ENCODE measurements at regions not wholly inside any gene's neighbourhood (a gene's known extent, or its start where the extent isn't known, plus 50 kb on each side); places are given as distances from the start of the nearest gene placed in this dataset.

GRCh38 chr13:85040215-85040614 lies 759.0 kb downstream of the SLITRK6 start:
- FAIRE-seq, result no peak

DNA sequence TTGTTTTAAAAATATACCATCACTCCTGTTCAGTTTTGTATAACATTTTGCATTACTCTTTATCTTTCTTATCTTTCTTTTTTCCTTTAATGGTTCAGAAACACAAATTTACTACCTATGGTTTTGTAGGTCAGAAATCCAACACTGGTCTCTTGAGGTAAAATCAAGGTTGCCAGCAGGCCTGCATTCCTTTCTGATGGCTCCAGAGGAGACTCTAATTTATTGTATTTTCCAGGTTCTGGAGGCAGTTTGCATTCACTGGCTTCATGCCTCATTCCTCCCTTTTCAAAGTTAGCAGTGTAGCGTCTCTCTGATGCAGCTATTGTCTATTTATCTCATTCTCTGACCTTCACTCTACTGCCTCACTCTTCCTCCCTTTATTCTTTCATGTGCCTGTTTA lies 767.4 kb downstream of the SLITRK6 start:
- DNase-seq (ENCODE audit: extremely low spot score, insufficient read length, low read depth) (no peak), FAIRE-seq (no peak)

More at GRCh38 chr13:85040215-85040614, 759.0 kb downstream of the SLITRK6 start:
- DNase-seq (ENCODE audit: extremely low spot score, insufficient read length, low read depth), result no peak

DNA sequence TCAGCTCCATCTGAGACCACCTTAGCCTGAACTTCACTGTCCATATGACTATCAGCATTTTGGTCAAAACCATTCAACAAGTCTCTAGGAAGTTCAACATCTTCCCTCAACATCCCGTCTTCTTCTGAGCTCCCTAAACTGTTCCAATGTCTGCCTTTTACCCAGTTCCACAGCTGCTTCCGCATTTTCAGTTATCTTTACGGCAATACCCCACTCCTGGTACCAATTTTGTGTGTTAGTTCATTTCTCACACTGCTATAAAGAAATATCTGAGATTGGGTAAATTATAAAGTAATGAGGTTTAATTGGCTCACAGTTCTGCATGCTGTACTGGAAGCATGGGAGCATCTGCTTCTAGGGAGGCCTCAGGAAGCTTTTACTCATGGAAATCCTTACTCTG lies 771.2 kb downstream of the SLITRK6 start:
- FAIRE-seq (no peak), DNase-seq (ENCODE audit: extremely low spot score, insufficient read length, low read depth) (no peak)

GRCh38 chr13:85019121-85019520 lies 780.1 kb downstream of the SLITRK6 start:
- DNase-seq (ENCODE audit: extremely low spot score, insufficient read length, low read depth), result no peak
- FAIRE-seq, result no peak

GRCh38 chr13:85013006-85013405 lies 786.2 kb downstream of the SLITRK6 start:
- DNase-seq (ENCODE audit: extremely low spot score, insufficient read length, low read depth), result no peak
- no peak for FAIRE-seq

- FAIRE-seq (no peak), DNase-seq (ENCODE audit: extremely low spot score, insufficient read length, low read depth) (no peak)
These were observed 789.8 kb downstream of the SLITRK6 start for GRCh38 chr13:85009447-85009846.

DNA sequence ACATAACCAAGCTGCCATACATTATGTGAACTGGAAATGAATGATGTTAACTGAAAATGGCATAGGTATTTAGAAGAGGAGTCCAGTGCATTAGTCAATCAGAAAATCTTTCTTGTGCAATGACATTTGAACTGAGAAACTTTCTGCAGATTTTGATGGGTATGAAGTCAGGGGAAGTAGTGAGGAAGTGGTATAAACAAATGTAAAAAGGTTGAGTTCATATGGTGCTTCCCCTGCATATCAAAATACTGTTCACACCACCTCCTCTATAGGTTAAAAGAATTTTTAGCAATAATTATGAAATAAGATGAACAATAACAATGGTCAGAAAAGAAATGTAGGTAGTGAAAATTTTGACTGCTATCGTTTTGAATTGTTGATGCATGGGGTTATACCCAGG lies 800.0 kb downstream of the SLITRK6 start:
- FAIRE-seq, result no peak

DNA sequence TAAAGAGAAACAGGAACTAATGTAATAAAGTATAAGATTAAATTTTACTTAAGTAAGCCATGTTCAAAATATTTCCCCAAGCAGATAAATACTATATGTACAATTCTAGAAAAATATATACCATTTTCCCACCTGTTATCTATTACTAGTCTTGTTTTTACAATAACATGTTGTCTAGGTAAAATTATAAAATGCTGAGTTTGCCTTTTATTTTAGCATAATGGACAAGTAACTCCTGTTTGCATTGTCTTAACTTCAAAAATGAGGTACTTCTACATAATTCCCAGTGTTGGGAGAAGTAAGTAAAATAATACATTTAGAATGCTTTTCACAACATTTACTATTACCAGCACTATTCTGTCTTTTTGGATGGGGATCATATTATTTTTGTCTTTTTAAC lies 800.5 kb downstream of the SLITRK6 start:
- DNase-seq (ENCODE audit: extremely low spot score, insufficient read length, low read depth) (no peak), FAIRE-seq (no peak)

More for the DNA sequence above, 800.0 kb downstream of the SLITRK6 start:
- no peak for DNase-seq (ENCODE audit: extremely low spot score, insufficient read length, low read depth)

DNA sequence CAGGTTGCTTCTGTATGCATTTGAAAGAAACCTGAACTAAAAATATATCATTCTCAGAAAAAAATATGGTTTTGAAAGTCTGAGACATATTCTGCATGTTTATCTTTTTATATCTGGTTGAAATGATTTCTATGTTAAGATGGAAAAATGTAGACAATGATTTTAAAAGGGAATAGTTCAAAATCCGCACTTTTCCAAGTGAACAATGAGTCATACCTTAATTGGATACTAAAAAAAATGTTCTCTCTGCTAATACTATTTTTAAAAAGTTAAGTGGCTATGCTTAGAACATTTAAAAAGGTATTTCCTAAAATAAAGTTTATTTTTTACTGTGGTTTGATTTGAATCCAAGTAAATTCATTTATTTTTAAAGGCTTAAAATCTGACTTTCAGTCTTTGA lies 801.4 kb downstream of the SLITRK6 start:
- no peak for DNase-seq (ENCODE audit: extremely low spot score, insufficient read length, low read depth)
- no peak for FAIRE-seq

DNA sequence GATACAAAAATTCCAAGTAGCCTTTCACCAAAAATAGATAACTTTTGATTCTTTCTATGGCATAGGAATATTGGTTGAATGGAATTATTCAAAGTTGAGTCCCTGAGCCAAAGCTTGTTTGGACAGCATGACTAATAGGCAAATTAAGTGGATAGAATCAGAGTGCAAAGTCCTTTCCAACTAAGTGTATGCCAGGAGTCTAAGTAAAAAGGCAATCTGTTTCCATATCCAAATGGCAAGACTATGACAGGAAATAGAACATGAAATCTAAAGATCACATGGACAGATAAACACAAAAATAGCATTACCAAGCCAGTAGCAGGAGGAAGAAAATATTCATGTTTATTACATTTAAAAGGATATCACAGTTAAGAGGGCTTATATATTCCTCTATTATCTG lies 804.6 kb downstream of the SLITRK6 start:
- FAIRE-seq, result no peak

DNA sequence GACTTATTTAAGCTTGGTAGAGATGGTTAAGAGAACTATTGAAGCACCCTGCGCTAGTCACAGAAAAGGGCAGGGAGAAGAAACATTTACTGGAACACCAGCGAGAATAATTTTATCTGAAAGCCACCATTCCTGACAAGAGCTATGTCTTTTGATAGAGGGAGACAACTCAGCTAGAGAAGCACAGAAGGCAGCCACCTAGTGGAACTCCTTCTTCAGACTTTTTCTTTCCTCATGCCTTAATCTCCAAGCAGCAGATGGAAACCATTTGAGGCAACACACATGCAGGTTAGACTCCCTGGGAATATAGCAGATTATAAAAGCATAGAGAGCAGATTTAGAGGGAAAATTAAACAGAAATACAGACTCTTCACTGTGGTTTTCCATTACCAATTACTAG lies 813.4 kb downstream of the SLITRK6 start:
- FAIRE-seq (no peak), DNase-seq (ENCODE audit: extremely low spot score, insufficient read length, low read depth) (no peak)

More for the DNA sequence above, 804.6 kb downstream of the SLITRK6 start:
- no peak for DNase-seq (ENCODE audit: extremely low spot score, insufficient read length, low read depth)

- FAIRE-seq (no peak), DNase-seq (ENCODE audit: extremely low spot score, insufficient read length, low read depth) (no peak)
These were observed 815.9 kb downstream of the SLITRK6 start for GRCh38 chr13:84983321-84983720.

DNA sequence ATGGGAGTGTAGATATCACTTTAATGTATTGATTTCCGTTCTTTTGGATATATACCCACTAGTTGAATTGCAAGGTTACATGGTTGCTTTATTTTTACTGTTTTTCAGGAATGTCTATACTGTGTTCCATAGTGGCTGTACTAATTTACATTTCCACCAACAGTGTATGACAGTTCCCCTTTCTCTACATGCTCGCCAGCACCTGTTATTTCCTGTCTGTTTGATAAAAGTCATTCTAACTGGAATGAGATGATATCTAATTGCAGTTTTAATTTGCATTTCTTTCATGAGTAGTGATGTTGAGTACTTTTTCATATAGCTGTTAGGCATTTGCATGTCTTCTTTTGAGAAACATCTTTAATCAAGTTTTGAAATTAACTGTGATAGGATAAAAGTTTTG lies 818.6 kb downstream of the SLITRK6 start:
- DNase-seq (ENCODE audit: extremely low spot score, insufficient read length, low read depth), result no peak
- no peak for FAIRE-seq

DNA sequence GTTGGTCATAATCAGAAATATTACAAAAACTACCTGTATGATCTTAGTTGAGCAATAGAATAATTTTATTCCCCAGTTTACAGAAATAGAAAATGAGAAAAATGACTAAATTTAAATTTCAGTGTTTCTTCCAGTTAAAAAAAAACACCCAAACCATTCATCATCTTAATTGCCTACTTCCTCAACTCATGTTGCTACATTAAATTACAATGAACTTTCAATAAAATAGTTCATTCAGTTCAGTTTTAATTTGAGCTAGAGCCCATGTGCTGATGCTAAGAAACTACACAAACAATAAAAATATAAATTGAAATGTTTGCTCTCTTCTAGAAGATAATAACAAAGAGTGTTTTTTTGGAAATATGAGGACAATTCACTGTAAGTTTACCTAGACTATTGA lies 820.4 kb downstream of the SLITRK6 start:
- DNase-seq (ENCODE audit: extremely low spot score, insufficient read length, low read depth) (no peak), FAIRE-seq (no peak)

DNA sequence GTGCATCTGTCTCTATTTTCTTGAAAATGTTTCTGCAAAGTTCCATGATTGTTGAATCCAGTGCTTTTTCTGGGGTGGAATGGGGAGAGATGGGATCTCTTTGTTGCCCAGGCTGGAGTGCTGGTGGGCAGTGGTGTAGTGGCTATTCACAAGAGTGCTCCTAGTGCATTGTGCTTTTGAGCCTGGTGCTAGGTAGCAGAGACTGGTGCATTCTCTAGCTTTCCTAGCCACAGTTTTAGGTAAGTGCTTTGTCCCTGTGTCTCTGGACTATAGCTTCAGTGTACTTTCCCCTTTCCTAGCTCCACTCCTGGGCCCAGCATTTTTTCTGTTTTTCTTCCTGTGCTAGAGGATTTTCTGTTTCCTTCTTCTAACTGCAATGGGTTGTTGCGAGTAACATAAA lies 825.6 kb downstream of the SLITRK6 start:
- FAIRE-seq (no peak), DNase-seq (ENCODE audit: extremely low spot score, insufficient read length, low read depth) (no peak)

DNA sequence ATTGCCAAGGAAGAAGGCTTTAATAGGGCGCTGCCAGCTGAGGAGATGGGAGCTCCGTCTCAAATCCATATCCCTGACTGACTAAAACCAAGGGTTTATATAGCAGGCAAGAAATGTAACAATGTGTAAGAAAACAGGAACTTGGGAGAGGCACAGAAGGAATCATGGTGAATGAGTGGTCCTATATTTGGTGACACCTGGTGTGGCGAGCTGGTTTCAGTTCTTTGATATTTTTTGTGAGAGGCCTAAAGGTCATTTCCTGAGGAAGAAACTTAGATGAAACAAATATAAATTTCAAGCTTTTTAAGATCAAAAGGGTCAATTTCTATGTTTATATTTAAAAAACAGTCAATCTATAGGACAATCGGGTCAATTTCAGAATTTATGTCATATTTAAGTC lies 826.3 kb downstream of the SLITRK6 start:
- FAIRE-seq, result no peak
- no peak for DNase-seq (ENCODE audit: extremely low spot score, insufficient read length, low read depth)

GRCh38 chr13:84962849-84963248 lies 836.4 kb downstream of the SLITRK6 start:
- FAIRE-seq (no peak), DNase-seq (ENCODE audit: extremely low spot score, insufficient read length, low read depth) (no peak)

GRCh38 chr13:84962141-84962750 lies 837.0 kb downstream of the SLITRK6 start:
- FAIRE-seq, result no peak
- no peak for DNase-seq (ENCODE audit: extremely low spot score, insufficient read length, low read depth)

DNA sequence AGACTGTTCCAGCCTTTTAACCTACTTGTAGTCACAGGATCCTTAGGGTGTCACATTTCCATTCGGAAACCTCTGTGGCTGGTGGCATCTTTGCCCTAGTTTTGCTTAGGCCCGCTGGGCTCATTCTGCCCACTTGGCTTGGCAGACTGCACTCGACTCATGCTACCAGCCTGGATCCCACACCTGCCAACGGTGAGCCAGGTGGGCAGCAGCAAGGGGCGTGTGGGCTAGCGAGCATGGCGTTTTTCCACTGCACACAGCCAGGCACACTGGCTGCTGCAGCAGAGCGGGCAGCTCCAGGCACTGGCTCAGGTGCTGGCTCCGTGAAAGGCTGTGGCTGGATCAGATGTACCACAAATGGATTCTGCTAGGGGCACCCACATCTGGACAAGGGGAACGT lies 838.2 kb downstream of the SLITRK6 start:
- DNase-seq (ENCODE audit: extremely low spot score, insufficient read length, low read depth) (no peak), FAIRE-seq (no peak)

DNA sequence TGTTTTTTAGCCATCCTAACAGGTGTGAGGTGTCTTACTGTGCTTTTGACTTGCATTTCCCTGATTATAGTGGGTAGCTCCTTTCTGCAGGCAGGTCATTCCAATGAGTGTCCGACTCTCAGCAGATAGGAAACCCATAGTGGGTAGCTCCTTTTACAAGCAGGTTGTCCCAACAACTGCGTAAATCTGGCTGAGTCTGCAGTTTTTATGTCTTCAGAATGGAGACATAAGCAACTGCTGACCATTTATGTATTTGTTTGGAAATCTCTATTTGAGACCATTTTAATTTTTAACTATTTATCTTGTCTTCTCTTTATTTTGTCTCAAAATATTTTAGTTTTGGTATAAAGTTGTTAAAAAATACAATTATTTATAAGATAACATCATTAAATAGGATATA lies 839.4 kb downstream of the SLITRK6 start:
- FAIRE-seq, result no peak
- no peak for DNase-seq (ENCODE audit: extremely low spot score, insufficient read length, low read depth)

GRCh38 chr13:84954636-84955035 lies 844.6 kb downstream of the SLITRK6 start:
- FAIRE-seq (no peak), DNase-seq (ENCODE audit: extremely low spot score, insufficient read length, low read depth) (no peak)

- DNase-seq (ENCODE audit: extremely low spot score, insufficient read length, low read depth), result no peak
- FAIRE-seq, result no peak
These were observed 848.1 kb downstream of the SLITRK6 start for GRCh38 chr13:84951128-84951527.

- DNase-seq (ENCODE audit: extremely low spot score, insufficient read length, low read depth) (no peak), FAIRE-seq (no peak)
These were observed 853.0 kb downstream of the SLITRK6 start for GRCh38 chr13:84946192-84946591.
